LNCAP (cell line): ENCODE measurements at regions not wholly inside any gene's neighbourhood (a gene's known extent, or its start where the extent isn't known, plus 50 kb on each side); places are given as distances from the start of the nearest gene placed in this dataset.

Experiments
- CTCF ChIP-seq: fragments of 450-650 bp; IDR thresholded peaks from 2 replicates; pipeline ENCODE4 v1.5.1; 2017; ENCODE audit warnings: mild to moderate bottlenecking

- TF ChIP-seq CTCF, result no peak
Measured at GRCh38 chr4:116303736-116304188, 781.6 kb downstream of the TRAM1L1 start.

GRCh38 chr4:116302990-116303735 is 782.2 kb downstream of the TRAM1L1 start:
- no peak for TF ChIP-seq CTCF

GRCh38 chr4:116275006-116275405 is 810.4 kb downstream of the TRAM1L1 start:
- no peak for TF ChIP-seq CTCF

GRCh38 chr4:116272336-116272735 is 813.0 kb downstream of the TRAM1L1 start:
- TF ChIP-seq CTCF, result no peak

DNA sequence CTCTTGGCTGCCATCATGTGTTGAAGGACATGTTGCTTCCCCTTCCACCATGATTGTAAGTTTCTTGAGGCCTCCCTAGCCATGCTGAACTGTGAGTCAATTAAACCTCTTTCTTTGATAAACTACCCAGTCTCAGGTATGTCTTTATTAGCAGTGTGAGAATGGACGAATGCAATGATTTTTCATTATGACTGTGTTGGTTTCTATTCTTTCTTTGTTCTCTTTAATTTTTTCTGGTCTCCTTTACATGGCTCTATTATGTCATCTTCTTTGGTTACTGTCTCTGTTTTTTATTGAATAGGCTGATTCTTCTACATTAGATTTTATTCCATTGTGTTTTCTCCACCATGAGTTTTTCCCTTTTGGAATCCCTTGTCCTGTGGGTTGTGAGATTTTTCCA is 840.6 kb downstream of the TRAM1L1 start:
- TF ChIP-seq CTCF, result no peak

DNA sequence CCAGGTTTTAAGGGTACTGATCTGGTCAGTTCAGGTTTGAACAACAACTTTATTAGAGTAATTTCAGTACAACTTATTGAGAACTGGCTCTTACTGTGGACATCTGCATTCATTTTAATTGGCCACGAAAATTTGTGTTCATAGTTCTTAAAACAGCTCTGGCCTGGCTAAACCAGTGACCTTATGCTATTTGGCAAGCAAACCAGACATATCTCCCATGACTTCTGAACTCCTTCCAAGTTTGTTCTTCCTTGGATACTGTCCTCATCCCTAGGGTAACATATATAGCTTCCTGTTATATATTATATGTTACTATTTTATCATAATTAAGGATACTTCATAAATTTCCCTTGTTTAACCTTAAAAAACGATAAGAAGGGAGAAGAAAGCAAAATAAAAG is 841.9 kb downstream of the TRAM1L1 start:
- no peak for TF ChIP-seq CTCF

DNA sequence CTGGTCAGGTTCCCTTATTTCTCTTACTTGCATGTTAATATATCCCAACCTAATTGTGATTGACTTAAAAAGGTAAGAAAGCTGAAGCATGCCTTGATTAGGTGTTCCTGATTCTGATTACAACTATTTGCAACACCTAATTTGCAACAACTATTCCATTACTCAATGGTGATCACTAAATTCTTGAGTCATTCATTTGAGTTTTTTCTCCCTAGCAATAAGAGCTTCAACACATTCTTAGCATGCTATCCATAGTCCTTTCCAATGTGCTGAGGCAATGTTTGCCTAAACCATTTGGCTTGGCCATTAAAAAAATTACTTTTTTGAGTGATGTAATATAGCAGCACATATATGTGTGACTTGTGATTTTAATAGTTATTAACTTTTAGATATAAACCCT is 851.4 kb downstream of the TRAM1L1 start:
- TF ChIP-seq CTCF, result no peak

GRCh38 chr4:116229420-116229819 is 856.0 kb downstream of the TRAM1L1 start:
- TF ChIP-seq CTCF, result no peak
